Activated CD8-positive, alpha-beta memory T cell treated with anti-CD3 and anti-CD28 coated beads for 24 hours (primary cell): ENCODE measurements at regions not wholly inside any gene's neighbourhood (a gene's known extent, or its start where the extent isn't known, plus 50 kb on each side); places are given as distances from the start of the nearest gene placed in this dataset.

Experiments used
- DNase-seq: peaks from one replicate; pipeline ENCODE4 v3.0.0-alpha.2; 2020

DNA sequence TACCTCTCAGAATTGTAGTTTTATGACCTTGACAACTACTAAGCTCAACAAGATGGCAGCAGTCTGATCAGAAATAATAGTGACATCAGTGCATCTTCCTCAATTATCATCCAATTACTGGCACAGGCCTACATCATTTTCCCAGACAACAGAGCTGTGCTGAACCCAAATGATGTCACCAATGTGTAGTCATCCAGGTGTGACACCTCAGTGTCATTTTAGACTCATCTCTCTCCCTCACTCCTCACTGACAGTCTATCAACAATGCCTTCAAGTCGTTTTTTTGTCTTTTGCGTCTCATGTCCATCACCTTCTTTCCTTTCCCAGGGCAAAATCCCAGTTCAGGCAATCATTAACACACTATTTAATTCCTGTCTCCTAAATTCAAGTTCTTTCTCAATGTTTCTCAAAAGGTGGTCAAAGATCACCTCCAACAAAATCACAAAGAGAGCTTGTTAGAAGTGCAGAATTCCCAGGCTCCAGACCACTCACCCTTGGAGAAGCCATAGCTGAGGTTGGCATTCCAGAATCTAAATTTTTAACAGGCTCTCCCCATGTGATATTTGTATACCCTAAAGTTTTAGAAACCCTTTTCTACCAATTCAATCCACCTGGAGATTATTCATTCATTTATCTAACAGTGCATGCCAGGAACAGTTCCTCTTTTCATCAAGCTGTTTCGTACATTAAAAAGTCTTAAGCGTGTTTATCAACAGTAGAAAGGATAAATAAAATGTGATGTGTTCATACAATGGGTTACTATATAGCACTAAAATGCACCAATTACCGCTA, 125.3 kb upstream of the KLF7 start:
- no peak for DNase-seq

DNA sequence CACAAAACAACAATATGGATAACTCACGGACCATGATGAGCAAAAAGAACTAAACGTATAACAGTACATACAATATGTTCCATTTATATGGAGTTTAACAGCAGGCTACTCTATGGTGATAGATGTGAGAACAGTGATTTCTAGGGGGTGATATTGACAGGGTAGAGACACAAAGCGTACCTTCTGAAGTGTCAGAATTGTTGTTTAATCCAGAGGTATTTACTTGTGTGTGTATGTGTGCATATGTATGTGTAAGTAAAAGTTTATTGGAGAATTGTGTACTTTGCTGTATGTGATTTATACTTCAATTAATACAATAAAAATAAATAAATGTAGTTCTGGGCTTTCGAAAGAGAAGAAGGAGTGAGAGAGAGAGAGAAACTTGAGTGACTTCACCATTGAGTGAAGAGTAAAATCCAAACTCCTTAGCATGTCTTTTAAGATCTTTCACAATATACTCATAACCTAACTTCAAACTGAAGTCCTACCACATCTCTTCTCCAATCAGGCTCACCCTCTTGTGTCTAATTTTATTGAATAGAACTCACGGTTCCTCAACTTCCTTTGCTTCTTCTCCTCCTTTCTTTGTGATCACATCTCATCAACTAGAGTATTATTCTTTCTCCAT, 126.0 kb upstream of the KLF7 start:
- no peak for DNase-seq

GRCh38 chr2:207296265-207296948, 130.7 kb upstream of the KLF7 start:
- no peak for DNase-seq

DNA sequence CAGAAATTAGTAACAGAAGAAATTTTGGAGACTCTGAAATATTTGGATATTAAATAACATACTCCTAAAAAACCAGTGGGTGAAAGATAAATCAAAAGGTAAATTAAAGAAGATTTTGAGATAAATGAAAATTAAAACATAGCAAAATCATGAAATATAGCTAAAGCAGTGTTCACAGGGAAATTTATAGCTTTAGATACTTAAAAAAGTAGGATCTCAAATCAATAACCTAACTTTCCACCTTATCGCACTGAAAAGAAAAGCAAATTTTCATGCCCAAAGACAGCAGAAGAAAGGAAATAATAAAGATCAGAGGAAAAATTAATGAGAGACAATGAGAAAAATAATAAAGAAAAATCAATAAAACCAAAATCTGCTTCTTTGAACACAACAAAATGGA, 135.1 kb upstream of the KLF7 start:
- DNase-seq: no peak

DNA sequence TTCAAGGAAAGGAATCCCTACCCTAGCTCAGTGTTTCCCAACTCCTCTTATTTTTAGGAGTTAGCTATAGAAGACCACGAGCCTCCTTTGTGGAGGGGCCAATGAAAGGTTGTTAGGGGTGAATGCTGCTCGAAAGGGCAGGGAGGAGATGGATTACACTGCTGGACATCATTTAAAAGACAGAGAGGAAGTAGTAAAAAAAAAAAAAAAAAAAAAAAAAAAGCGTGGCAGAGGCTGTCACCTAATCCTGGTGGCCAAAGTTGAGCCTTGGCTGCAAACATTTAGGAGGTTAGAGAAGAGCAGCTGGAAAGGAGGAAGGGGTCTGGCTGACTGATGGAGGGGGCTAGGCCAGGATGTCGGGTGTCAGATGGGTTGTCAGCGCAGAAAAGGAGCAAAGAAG, 139.0 kb upstream of the KLF7 start:
- DNase-seq: no peak

- DNase-seq: no peak
These were observed 142.9 kb upstream of the KLF7 start for GRCh38 chr2:207308519-207309224.

DNA sequence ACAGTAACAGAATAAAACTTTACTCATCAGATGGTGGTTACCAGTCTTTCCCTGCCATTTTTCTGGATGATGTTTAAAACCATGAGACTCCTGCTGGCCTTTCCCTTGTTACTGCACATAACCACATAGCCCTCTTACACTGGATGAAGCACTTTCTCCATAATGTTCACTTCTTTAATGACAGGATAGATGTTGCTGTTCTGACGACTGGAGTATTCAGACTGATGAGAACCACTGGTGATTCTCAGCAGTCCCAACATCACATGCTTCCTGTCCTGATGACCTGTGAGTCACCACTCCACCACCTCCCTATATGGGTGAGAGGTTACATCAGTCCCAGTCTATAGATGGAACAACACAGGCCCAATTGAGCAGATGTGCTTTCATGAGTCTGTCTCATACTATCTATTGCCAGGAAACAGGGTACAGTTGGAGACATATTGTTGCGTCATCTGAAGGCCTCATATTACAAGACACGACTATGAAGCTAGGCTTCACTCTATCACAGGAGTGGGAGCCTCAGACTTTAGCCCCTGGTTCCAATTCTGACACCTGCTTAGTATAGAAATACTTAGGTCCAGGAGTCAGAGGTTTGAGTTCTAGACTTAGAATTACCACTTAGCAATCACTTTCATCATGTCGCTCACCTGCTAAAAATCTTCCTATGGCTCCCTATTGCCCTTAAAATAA, 145.7 kb upstream of the KLF7 start:
- no peak for DNase-seq

GRCh38 chr2:207312006-207312356, 146.2 kb upstream of the KLF7 start:
- no peak for DNase-seq

GRCh38 chr2:207313947-207314346, 148.2 kb upstream of the KLF7 start:
- DNase-seq: no peak

GRCh38 chr2:207315131-207315530, 149.4 kb upstream of the KLF7 start:
- DNase-seq: no peak

DNA sequence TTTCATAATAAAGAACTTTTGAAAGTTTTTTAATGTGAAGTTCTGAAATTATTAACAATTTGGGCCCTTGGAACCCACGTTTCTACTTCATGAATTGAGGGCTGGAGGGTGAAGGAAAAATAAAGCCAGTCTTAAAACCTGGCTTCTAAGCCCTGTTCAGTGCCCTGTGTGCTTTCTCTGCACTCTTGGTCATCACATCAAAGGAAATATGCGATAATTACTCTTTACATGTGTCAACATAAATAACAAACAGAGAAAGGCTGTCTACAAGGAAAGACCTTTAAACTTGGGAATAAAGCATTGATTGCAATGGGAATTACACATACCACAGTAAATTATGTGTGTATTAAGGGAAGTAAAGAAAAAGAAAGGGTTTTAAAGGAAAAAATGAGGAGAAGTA, 150.7 kb upstream of the KLF7 start:
- no peak for DNase-seq

- no peak for DNase-seq
These were observed 151.2 kb upstream of the KLF7 start for GRCh38 chr2:207316906-207317305.

GRCh38 chr2:207317378-207317984, 151.7 kb upstream of the KLF7 start:
- DNase-seq: no peak

GRCh38 chr2:207318181-207318628, 152.5 kb upstream of the KLF7 start:
- DNase-seq: no peak

DNA sequence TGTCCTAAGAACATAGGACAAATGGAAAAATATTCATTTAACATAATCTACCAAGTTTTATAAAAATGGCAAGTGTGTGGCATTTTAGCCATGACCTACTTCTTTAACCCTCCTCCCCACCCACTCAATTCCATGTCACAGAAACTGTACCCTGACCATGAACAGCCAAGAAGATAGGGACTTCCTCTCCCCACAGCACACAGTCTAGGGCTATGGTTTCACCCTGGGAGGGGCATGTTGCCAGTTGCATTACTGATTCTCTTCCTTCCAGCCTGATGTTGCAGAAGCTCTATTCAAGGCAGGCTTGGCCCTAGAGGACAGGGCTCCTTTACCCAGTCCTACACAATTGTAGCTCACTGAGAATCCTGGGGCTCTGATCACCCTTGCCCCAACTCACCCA, 153.6 kb upstream of the KLF7 start:
- DNase-seq: no peak

GRCh38 chr2:207320381-207321159, 154.8 kb upstream of the KLF7 start:
- no peak for DNase-seq

GRCh38 chr2:207321514-207321913, 155.8 kb upstream of the KLF7 start:
- DNase-seq: no peak

DNA sequence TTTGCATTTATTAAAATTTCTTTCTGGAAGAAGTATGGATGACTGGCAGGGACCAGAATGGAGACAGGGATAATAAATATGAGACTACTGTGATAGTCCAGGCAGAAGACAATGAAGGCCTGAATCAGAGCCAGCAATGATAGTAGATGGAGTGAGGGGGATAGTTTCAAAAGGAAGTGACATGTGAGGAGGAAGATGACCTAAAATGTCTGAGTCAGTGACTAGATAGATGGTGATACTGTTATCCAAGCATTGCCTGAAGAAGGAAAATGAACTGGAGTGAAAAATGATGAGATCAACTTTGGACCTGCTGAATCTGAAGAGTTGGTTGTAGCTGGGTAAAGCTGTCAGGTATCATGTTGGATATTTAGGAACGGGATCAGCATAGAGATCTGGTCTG, 158.3 kb upstream of the KLF7 start:
- DNase-seq: no peak

- no peak for DNase-seq
These were observed 161.8 kb upstream of the KLF7 start for GRCh38 chr2:207327513-207327912.

GRCh38 chr2:207328944-207329386, 163.2 kb upstream of the KLF7 start:
- no peak for DNase-seq

- no peak for DNase-seq
These were observed 165.2 kb upstream of the KLF7 start for GRCh38 chr2:207330912-207331311.

DNA sequence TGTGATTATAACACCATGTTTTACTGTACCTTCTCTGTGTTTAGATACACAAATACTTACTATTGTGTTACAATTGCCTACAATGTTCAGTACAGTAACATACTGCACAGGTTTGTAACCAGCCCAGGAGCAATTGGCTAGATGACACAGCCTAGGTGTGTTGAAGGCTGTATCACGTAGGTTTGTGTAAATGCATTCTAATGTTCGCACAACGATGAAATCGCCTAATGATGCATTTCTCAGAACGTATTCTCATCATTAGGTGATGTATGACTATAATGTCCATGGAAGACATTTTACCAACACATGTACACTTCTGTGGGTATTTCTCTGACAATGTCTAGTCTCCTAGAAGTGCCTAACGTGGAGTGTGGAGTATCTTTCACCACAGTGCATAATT, 165.9 kb upstream of the KLF7 start:
- no peak for DNase-seq
